ENCODE measurements at regions not wholly inside any gene's neighbourhood (a gene's known extent, or its start where the extent isn't known, plus 50 kb on each side); places are given as distances from the start of the nearest gene placed in this dataset.

DNA sequence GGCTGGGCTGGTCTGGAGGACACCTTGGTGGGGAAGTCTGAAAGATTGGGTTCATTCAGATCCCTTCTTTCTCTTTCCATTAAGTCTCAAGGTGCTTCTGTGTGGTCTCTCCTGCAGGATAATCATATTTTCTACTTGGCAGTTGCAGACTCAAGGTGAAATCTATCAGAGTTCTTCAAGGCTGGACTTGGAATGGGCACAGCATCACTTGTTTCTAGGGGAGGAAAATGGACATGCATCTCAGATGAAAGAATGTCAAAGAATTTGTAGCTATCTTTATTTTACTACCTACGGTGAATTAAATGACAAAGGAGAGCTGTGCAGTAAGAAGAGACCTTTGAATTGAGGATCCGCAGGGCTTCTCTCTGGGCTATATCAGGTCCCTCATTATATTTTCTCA, 69.8 kb upstream of the PAPPA start:
- DNase-seq (ENCODE audit: low read depth) = no peak

DNA sequence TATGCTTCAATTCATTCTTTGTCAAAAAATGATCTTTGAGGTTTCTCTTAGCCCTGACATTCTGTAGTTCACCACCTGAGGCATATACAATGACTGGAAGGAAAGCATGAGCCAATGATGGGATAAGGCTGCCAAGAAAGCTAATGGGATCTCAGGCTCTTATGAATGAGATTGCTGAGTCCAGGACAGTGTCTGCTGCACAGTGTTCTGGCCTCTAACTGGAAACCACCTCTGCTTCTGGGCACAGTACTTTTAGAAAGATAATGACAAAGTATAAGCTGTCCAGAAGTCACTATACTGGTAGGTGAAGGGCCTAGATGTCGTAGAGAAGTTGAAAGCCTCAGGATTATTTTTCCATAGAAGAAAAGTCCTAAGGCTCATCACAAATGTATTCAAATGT, 69.1 kb upstream of the PAPPA start:
- DNase-seq (ENCODE audit: low read depth) = no peak

DNA sequence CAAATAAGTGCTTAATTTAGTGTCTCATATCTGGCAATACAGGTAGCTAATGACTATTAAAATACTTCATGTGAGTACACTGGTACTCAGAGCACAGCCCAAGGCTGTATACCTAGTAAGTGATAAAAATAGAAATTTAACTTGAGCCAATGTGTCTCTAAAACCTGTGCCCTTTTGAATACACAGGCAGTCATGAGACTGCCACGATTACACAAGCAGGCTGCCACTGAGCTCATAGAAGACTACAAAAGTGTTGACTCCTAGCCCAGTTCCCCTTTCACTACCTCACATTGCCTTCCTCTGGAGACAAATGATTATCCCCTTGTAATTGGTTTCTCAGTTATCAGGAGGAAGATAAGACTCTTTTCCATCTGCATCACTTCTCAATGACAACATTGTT, 66.3 kb upstream of the PAPPA start:
- no peak for DNase-seq (ENCODE audit: low read depth)

DNA sequence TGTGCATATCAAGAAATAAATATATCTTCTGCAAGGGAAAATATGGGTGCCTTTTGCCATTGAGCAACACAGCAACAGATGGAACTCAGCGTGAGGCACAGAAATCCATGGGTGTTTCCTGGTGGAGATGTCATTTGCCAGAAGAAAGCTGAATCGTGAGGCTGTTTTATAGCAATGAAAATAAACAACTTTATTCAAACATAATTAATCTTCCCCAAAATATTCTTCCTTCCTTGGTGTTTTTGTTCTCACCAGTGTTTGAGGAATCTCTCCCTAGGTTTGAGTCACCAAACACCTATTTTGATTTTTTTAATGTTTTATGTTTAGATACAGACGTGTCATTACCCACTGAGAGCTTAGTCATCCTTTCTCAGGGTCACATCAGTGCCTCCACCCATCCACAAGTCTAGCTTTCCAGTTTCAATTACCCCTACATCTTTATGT, 65.8 kb upstream of the PAPPA start:
- DNase-seq (ENCODE audit: low read depth) = no peak

DNA sequence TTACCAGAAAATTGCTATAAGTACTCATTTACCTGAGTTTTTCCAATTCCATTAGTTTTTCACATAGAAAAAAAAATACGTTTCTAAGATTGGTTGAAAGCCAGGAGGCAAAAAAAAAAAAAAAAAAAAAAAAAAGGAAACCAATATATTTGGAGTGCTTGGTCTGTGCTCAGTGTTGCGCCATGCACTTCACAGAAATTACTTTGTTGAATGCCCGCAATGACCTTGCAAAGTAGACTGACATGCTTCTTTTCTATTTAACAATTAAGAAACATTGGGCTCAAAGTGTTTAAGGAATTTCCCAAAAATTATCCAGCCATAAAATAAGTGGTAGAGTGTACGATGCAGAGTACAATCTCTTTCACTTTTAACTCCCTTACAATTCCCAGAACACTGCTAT, 65.2 kb upstream of the PAPPA start:
- no peak for DNase-seq (ENCODE audit: low read depth)

DNA sequence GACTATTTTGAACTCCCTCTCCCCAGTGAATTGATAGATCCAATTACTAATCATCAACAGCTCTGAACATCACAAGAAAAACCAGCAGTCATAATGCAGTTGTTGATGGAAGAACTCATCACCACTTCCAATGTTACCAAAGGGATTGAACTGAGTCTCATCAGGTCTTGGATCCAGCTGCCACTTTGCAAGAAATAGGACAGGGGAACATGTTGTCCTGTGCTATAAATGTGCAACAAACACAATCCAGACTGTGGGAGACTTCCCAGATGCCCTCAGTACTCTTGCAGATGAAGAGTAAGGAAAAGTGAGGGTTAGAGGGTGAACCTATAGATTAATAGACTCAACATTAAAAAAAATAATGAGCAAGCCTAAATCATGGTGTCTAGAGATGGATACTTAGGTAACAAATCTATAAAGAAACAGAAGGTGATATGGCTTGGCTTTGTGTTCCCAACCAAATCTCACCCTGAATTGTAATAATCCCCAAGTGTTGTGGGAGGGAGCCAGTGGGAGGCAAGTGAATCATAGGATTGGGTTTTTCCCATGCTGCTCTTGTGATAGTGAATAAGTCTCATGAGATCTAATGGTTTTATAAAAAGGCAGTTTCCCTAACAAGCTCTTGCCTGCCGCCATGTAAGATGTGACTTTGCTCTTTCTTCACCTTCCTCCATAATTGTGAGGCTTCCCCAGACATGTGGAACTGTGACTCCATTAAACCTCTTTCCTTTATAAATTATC, 63.4 kb upstream of the PAPPA start:
- DNase-seq (ENCODE audit: low read depth) = no peak

DNA sequence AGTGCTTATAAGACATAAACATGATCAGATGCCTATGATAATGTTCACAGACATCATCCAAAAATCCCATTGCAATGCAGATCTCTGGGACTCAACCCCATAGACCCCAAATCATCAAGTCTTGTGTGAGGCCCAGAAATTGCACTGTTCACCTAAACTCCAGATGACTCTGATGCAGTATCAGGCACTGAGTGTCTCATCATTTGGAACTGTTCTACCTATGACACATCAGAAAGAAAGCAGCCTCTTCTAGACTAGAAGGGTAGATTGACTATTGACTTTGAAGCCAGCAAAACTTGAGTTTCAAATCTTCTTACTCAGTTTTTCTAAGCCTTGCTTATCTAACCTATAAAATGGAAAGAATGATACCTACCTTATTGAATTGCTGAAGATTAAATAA, 58.7 kb upstream of the PAPPA start:
- DNase-seq (ENCODE audit: low read depth) = no peak

DNA sequence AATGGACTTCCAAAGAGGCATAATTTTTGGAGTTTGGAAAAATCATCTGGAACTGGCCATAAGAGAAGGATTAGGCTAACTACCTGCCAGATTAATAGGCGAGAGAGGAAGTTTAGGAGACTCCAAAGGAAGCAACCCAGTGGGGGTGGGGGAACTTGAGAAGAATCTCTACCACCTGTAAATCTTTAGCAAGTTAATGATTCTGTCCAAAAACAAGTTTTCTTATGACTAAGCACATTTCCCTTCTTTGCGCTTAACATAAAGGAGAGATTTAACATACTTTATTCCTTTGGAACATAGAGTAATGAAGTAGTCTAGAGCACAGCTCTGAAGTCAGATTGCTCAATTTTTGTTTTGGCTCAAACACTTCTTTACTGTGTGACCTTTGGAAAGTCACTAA, 58.2 kb upstream of the PAPPA start:
- no peak for DNase-seq (ENCODE audit: low read depth)

DNA sequence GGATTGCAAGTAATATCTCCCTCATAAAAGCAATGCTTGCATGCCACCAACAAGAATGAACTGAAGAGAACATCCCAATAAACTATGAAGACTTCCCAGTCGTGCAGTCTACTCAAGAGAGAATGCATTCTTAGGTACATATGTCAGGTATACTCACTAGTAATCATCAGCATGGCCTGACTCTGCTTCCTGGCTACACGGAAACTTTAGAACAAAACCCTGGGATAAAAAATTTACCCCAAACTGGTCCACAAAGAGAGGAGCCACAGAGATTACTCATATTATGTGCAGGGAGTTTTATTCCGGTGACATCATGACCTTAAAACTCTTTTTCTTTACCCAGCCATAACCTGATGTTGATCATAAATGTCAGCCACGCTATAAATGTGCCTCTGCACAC, 57.5 kb upstream of the PAPPA start:
- no peak for DNase-seq (ENCODE audit: low read depth)

DNA sequence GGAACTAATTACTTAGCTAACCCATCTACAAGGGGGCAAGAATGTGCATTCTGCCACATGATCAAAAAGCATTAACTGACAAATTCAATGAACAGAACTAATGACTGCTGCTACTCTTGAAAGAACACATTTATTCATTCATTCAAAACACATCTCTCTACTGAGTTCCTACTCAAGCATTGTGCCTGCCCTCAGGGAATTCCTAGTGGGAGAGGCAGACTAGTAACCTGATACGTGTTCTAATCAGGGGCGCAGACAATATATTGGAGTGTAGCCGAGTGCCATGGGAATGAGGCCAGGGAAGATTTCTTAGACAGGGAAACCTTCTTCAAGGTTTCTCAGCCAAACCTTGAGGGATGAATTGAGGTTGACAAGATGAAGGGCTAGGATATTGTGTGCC, 56.7 kb upstream of the PAPPA start:
- DNase-seq (ENCODE audit: low read depth) = no peak

DNA sequence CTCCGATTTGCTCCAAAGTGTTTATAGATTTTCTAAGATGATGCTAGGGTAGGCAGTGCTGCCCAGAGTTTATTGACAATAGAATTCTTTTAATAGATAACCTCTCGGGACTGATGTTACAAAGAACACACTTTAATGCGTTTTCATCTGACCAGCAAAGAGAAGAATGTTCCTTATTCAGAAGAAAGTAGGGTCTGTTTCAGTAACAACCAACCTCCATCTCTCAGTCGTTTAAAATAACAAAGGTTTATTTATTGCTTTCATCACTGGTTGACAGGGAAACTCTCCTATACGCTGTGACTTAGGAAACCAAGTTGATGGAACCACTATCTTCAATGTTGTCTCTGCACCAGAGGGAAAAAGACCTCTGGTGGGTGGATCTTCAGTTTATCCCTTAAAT, 55.1 kb upstream of the PAPPA start:
- DNase-seq (ENCODE audit: low read depth) = no peak

DNA sequence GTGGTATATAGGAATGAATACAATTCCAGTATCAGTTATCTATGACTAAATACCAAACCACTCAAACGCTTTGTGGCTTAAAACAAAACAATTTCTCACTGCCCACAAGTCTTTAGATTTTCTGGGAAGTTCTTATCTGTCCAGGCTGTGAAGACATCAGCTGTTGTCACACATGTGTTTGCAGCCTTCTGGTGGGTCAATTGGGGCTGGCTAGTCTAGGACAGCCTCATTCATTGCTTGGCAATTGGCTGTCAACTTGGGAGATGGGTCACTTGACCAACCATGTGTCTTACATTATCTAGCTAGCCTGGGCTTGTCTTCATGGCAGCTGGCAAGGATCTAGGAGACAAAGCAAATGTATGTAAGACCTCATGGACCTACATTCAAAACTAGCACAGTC, 53.8 kb upstream of the PAPPA start:
- DNase-seq (ENCODE audit: low read depth) = no peak

DNA sequence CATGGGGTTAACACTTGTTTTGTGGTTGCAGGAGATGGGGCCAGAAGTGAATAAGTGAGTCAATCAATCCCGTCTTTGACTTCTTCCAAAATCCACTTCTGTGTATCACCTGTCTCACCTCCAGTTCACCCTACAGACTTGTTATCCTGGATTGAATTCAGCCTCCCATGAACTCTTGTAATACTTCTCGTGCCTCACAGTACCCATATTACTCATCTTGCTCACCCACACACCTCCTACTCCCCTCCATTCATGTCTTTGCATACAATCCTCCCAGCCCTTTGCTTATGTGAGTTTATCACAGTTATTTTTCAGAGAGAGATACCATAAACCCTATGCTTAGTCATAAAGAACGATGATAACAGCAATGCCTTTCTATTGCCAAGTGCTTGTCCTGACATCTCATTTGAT, 52.9 kb upstream of the PAPPA start:
- DNase-seq (ENCODE audit: low read depth) = no peak

DNA sequence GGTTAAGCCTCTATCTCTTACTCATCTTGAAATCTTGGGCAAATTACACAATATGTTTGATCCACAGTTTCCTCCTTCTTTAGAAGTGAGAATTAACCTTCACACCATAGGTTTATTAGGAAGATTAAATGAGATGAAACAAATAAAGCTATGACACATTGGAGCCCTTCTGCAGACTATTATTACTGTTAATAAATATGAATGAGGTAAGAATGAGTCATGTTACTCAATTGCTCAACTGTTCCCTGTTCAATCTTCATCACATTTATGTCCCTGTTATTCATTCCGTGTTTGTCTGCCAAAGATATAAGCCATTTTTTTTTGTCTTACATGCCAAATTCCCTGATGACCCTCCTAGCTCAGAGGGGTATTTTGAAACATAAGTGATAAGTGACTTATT, 52.1 kb upstream of the PAPPA start:
- DNase-seq (ENCODE audit: low read depth) = no peak

DNA sequence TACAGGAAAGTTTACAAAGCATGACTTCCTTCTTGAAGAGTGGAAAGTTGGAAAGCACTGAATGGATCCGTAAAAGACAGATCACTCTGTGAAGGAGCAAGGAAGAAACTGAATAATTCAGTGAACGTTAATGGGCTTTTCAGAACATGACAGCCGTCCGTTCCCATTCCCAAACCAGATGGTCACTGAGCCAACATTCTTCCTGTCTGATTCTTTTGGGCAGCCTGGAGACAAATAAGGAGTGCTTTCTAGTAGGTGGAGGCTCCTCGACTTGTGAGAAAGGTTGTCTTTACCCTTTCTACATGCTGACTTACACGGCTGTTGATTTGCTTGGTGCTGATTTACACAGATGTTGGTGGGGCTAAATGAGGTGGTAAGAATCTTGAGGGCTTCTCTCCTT, 51.0 kb upstream of the PAPPA start:
- DNase-seq (ENCODE audit: low read depth) = no peak

Measured in stimulated activated CD8-positive, alpha-beta memory T cell treated with anti-CD3 and anti-CD28 coated beads, Interleukin-4, amount 100 ng/mL, for 24 hours (primary cell).